ENCODE measurements at regions not wholly inside any gene's neighbourhood (a gene's known extent, or its start where the extent isn't known, plus 50 kb on each side); places are given as distances from the start of the nearest gene placed in this dataset.

GRCh38 chr11:92495107-92495793, 270.6 kb downstream of the FAT3 start:
- no peak for DNase-seq (ENCODE audit: extremely low read depth, insufficient read length)
- H3K27me3 ChIP-seq (replicated peaks; ENCODE audit: control insufficient read depth, insufficient read depth, low read length) = no peaks in the 10 kb centered on the region
- no peak for TF ChIP-seq CTCF (IDR thresholded peaks at IDR 0.05; ENCODE audit: insufficient read depth, low read length, poor library complexity, severe bottlenecking)

GRCh38 chr11:92500453-92500852, 275.8 kb downstream of the FAT3 start:
- H3K4me3 ChIP-seq (replicated peaks; ENCODE audit: low read depth, low read length) = no peak overlapping the region
- H3K36me3 ChIP-seq (ENCODE audit: control insufficient read depth, insufficient read depth, low read length) = no peaks in the 10 kb centered on the region
- no peak for DNase-seq (ENCODE audit: extremely low read depth, insufficient read length)
- no peaks in the 10 kb centered on the region for H3K27me3 ChIP-seq (replicated peaks; ENCODE audit: control insufficient read depth, insufficient read depth, low read length)
- TF ChIP-seq CTCF (IDR thresholded peaks at IDR 0.05; ENCODE audit: insufficient read depth, low read length, poor library complexity, severe bottlenecking) = no peak

More at GRCh38 chr11:92495107-92495793, 270.6 kb downstream of the FAT3 start:
- Histone ChIP-seq H3K4me3 (replicated peaks; ENCODE audit: low read depth, low read length) (no peak overlapping the region), H3K36me3 (ENCODE audit: control insufficient read depth, insufficient read depth, low read length) (no peaks in the 10 kb centered on the region)

GRCh38 chr11:92501066-92501739, 276.6 kb downstream of the FAT3 start:
- TF ChIP-seq CTCF (IDR thresholded peaks at IDR 0.05; ENCODE audit: insufficient read depth, low read length, poor library complexity, severe bottlenecking) = no peak
- no peak for DNase-seq (ENCODE audit: extremely low read depth, insufficient read length)
- Histone ChIP-seq H3K36me3 (ENCODE audit: control insufficient read depth, insufficient read depth, low read length) (no peaks in the 10 kb centered on the region), H3K4me3 (replicated peaks; ENCODE audit: low read depth, low read length) (no peak overlapping the region), H3K27me3 (replicated peaks; ENCODE audit: control insufficient read depth, insufficient read depth, low read length) (no peaks in the 10 kb centered on the region)

- no peaks in the 10 kb centered on the region for H3K27me3 ChIP-seq (replicated peaks; ENCODE audit: control insufficient read depth, insufficient read depth, low read length)
- no peak overlapping the region for H3K4me3 ChIP-seq (replicated peaks; ENCODE audit: low read depth, low read length)
- no peak for DNase-seq (ENCODE audit: extremely low read depth, insufficient read length)
- no peaks in the 10 kb centered on the region for H3K36me3 ChIP-seq (ENCODE audit: control insufficient read depth, insufficient read depth, low read length)
- no peak for TF ChIP-seq CTCF (IDR thresholded peaks at IDR 0.05; ENCODE audit: insufficient read depth, low read length, poor library complexity, severe bottlenecking)
Measured at GRCh38 chr11:92504004-92504403, 279.4 kb downstream of the FAT3 start.

- no peak for DNase-seq (ENCODE audit: extremely low read depth, insufficient read length)
- TF ChIP-seq CTCF (IDR thresholded peaks at IDR 0.05; ENCODE audit: insufficient read depth, low read length, poor library complexity, severe bottlenecking) = no peak
- Histone ChIP-seq H3K4me3 (replicated peaks; ENCODE audit: low read depth, low read length) (no peak overlapping the region), H3K36me3 (ENCODE audit: control insufficient read depth, insufficient read depth, low read length) (no peaks in the 10 kb centered on the region), H3K27me3 (replicated peaks; ENCODE audit: control insufficient read depth, insufficient read depth, low read length) (no peaks in the 10 kb centered on the region)
Measured at GRCh38 chr11:92504534-92504933, 279.9 kb downstream of the FAT3 start.
